DMS 273 (cell line): ENCODE measurements at regions not wholly inside any gene's neighbourhood (a gene's known extent, or its start where the extent isn't known, plus 50 kb on each side); places are given as distances from the start of the nearest gene placed in this dataset.

Experiments used
- DNase-seq: peaks from one replicate; lab custom pipeline; 2025; ENCODE audit not compliant: unreplicated experiment; lab: John Stamatoyannopoulos, UW

DNA sequence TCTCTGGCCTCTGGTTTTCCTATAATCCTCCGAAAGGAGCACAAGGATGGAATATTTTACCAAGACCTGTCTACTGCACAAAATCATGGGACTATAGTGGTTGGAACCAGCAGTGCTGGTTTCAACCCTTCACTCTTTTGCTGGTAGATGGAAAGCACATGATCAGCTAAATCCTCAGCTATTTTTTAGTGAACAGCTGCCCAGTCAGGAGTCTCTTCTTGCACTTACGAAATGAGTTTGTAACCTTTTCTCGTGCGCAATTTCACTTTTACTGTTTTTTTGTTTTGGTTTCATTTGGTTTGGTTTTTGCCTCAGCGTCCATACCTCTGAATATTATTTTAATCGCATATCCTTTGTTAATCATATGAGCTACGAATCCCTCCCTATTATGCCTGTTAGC lies 418.5 kb upstream of the CPEB2 start:
- no peak for DNase-seq

DNA sequence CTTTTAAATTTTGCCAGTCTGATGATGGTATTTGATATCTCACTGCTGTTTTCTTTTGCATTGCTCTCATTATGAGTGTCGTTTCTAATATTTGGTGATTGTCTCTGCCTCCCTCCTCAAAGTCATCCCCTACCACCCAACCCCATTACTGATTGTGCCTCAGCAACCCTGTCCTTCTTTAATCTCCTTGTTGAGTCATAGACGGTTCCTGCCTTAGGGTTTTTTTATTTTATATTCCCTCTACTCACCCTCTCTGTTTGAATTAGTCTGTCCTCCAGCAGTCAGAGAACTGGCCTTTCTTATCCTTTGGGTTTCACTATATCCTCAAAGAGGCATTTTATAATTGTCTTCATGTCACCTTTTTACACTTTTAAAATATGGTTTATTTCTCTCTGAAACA lies 409.3 kb upstream of the CPEB2 start:
- no peak for DNase-seq

DNA sequence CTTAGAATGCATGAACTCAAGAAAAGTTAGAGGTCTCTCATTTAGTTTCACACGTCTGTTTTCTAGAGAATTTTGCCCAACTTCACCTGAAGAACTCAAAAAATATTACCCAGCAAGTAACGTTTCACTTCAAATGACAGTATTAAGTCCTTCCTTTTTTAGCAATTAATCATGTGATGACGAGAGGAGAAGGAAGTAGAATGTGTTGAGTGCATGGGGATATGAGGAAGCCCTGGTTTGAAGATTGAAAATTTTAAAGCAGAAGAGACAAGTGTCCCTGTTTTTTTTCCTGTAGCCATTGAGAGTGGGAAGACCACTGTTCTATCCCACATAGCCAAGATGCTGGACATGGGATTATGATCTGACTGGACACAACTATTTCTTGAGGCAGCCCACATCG lies 406.3 kb upstream of the CPEB2 start:
- no peak for DNase-seq

DNA sequence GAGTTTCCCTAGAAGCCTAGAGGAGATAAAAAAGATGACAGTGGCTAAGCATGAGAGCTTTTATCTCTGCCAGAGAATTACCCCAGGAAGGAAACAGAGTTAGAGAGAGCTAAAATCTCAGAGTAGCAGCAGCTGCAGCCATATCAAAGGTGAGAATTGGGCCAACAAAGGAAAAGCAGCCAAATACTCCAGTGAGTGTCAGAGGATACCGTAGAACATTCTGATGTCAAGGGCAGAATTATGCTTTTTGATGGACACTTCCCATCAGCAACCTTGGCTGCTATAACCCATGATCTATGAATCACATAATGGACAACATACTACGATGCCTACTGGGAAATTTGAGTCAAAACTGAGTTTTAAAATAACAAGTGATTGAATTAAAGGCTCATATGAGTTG lies 405.8 kb upstream of the CPEB2 start:
- no peak for DNase-seq

DNA sequence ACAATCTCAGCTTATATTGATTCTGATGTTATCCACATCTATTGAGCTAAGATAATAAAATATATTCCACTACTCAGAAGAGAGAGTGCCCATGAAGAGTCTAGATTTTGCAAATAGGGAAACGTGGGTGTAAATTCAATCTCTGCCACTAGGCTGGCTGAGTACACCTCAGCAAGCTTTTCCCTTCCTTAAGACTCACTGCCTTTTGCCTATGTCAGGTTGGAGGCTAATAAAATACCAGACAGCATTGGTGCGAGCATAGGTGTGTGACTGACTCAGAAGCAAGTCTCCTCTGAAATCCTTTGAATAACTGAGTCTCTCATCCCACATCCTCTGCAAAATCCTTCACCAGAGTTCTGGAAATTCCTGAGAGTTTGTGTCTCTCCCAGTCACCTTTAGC lies 405.4 kb upstream of the CPEB2 start:
- DNase-seq: no peak

DNA sequence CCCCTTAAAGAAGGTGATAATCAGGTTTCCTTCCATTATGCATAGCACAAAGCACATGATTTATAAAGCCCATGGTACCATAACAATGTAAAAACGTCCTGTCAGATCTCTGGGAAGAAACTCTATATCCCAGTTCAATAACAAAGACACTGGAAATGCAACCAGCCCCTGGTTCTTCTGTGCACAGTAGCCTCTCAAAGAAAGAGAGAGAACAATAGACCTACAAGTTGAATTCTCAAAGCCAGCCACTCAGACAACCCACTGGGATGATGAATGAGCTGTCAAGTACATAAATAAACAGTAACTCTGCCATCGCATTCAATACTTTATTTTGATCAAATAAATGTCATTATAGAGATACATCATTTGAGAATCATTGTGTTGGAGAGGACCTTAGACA lies 400.1 kb upstream of the CPEB2 start:
- DNase-seq: no peak

DNA sequence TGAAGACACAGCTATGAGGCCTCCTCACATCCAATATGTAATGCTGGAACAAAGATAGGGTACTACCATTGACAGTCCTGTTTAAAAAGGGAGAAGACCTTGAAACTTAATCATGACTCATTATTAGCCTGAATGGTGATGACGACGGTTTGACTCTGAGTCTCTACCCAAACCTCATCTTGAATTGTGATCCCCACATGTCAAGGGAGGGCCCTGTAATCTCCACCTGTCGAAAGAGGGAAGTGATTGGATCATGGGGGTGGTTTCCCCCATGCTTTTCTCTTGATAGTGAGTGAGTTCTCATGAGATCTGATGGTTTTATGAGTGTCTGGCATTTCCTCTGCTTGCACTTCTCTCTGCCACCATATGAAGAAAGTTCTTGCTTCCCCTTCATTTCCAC lies 395.3 kb upstream of the CPEB2 start:
- no peak for DNase-seq

DNA sequence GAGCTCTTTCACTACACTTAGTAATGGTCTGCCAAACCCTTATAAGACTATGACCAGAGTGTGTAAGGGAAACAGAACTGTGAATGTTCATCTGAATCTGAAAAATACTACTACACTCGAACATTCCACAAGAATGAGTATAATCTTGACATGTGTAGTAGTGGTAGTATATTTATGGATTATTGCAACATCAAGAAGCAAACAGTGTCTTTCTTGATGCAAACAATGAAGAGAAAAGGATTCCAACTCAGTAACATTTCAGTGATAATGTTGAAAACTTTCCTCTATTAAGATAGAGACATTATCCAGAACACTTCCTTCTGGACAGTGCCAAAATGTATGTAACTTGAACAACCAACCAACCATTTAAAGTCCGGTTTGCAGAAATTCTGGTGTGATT lies 394.7 kb upstream of the CPEB2 start:
- no peak for DNase-seq

DNA sequence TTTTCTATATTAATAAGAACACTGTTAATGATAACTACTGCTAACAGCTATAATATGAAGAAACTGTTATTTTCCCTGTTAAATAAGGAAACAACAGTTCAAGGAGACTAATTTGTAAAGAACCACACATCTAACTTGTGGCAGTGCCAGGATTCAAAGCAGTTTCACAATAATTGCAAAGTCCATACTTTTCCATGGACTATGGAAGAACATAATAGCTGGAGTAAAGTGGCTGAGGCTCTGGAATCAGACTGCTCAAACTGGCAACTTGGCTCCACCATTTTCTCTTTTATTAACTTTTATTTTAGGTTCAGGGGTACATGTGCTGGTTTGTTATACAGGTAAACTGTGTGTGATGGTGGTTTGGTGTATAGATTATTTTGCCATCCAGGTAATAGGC lies 393.7 kb upstream of the CPEB2 start:
- DNase-seq: no peak

DNA sequence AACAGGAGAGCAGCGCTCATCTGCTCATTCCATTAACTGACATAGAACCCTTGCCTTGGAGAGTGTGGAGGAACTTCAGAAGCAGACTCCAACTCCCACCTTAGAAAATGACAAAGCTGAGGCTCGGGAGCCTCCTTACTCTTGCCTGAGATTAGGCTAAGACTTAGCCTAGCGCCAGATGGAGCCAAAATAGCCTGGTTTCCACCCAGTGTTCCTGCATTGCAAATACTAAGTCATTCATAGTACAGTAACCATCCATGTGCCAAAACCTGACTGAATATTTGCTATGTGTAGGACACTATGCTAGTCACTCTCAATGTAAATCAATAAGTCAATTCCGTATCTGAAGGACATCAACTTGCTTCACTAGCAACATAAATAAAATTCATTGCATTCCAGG lies 387.4 kb upstream of the CPEB2 start:
- no peak for DNase-seq

DNA sequence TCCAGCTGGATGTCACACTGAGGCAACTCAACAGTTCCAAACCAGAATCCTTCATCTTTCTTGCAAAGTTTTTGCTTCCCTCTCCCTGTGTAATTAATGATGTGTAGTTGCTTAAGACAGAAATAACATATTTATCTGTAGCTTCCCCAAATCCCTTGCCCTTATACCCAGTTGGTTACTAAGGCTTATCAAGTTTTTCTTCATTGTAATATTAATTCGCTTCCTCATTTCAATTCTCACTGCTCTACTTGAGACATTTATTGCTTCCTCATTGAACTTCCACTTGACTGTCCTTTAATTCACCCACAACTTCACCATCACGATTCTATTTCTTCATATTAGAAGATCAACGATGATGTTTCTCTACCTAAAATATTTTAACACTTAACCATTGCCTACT lies 386.6 kb upstream of the CPEB2 start:
- DNase-seq: no peak

DNA sequence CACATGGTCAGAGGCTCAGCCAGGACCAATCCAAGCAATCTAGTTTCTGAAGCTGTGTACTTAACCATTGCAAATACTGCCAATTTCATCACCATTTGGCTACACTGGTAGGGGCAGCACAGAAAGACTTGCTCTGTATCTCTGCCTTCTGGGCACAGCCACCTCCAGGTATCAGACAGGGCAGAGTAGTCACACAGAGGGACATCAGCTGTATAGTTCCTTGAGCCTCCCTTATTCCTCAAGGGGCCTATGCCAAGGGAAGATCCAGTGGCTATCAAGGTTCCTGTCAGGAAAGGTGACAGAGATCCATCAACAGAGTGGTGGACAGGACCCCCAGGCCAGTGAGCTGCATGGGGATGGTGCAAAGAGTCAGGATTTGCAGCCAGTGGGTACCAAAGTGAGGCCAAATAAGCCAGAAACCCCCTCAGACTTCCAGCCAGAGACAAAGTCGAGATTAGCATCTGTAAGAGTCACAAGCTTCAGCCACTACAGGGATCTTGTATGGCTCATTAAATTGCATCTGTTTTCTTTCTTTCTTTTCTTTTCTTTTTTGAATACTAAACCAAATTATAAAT lies 381.6 kb upstream of the CPEB2 start:
- DNase-seq: no peak

DNA sequence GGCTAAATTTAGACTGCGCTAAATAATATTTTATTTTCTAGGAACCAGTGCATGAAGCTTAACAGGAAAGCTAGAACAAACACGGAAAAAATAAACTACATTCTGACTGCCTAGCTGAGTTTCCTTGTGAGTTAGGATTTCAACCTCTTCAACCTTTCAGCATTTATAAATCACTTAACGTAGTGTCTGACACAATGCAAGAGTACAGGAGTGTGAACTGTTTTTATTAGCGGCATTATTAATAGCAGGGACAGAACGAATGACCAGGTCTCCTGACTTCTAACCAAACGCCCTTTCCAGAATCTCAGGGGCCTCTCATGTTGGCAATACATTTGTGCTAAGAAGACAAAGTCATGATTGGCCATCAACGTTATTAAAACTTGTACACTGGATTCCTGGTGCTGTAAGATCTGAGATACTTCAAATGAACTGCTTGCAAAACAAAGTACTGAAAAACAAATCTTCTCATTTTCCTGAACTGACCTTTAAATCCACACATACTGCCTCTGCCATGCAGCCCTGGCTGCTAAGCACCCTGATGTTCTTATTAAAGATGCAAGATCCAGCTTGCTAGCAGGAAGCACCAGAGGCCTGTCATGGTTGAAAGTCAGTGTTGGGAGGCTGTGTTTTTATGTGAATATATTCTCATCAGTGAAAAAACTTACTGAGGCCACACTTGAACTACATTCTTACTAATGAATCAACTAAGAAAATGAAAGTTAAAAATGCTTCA lies 380.4 kb upstream of the CPEB2 start:
- DNase-seq: no peak

DNA sequence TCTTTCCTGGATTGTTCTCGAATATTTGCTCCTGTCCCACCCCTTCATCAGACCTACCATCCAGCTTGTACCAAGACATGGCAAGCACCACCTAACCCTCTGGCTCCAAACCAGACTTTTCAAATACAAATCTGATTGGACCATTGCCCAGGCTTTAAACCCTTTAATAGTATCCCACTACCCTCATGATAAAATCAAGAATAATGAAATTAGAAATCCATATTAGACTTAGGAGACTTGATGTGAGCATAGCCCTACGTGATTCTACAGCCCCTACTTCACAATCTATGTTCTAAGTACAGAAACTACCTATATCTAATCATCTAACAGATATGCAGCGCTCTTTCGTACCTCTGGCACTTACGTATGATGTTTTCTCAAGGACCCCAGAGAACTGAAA lies 375.2 kb upstream of the CPEB2 start:
- no peak for DNase-seq

DNA sequence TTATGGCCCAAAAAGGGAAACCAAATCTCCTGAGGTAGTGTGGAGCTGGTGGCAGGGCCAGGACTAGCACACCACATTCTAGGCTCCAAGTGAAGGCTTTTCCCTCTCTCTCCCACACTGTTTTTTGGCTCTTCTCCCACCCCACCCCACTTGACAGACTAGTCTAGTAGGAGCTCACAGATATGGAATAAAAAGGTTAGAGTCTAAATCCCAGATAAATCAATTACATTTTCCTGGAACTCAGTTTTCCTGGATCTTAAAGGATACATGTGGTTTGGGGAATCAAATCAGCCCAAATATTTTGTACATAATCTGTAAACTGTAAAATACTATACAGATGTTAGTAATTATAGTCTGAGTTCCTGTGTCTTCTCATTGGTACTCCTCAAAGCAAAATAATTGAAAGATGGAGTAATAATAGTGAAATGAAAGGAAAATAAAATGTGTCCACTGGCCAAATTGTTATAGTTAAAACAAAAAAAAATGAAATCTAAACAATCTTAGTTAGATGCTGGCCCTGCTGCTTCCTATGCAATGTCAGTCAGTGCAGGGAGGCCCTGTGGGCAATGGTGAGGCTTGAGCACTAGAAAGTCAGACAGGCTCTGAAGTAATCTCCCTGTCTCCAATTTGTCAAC lies 370.4 kb upstream of the CPEB2 start:
- DNase-seq: no peak

DNA sequence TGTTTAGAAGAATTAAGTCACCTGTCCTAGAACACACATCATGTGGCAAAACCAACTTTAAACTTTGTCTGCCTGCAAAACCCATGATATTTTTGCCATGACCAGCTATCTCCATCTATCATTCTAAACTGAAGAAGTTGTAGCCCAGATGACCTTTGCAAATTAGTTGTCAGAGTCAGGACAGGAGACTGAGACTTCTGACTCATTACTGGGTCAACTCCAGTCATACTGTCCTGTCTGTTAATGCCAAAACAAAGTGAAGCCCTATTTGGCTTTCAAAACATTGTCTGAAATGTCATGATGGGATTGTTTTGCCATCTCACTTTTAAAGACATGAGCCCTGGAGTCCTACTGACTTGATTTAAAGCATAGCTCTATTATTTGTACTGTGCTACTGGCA lies 365.7 kb upstream of the CPEB2 start:
- DNase-seq: no peak

DNA sequence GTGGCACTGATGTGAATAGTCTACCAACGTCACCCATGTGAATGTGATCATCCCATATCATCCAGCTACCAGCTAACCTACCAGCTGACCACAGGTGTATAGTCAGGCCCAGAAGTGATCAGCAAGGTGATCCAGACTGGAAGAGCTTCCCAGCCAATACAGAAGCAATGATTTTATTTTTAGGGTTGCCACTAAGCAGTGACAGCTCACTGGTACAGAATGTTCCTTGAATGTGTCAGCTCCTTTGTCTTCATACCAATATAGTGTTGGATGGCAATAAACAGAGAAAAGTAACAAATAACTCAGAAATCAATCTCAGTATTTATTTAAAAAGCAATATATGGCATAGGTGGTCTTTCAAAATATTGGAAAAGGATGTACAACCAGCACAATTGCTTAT lies 361.8 kb upstream of the CPEB2 start:
- DNase-seq: no peak

DNA sequence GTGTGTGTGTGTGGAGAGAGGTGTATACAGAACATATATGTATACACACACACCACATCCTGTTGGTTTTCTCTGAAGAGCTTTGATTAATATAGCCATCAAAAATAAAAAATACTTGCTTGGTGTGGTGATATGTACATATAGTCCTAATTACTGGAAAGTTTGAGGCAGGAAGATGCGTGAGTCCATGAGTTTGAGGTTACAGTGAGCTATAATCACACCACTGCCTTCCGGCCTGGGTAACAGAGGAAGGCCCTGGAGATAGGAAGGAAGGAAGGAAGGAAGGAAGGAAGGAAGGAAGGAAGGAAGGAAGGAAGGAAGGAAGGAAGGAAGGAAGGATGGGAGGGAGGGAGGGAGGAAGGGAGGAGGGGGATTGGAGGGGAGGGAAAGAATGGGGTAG lies 360.4 kb upstream of the CPEB2 start:
- no peak for DNase-seq

DNA sequence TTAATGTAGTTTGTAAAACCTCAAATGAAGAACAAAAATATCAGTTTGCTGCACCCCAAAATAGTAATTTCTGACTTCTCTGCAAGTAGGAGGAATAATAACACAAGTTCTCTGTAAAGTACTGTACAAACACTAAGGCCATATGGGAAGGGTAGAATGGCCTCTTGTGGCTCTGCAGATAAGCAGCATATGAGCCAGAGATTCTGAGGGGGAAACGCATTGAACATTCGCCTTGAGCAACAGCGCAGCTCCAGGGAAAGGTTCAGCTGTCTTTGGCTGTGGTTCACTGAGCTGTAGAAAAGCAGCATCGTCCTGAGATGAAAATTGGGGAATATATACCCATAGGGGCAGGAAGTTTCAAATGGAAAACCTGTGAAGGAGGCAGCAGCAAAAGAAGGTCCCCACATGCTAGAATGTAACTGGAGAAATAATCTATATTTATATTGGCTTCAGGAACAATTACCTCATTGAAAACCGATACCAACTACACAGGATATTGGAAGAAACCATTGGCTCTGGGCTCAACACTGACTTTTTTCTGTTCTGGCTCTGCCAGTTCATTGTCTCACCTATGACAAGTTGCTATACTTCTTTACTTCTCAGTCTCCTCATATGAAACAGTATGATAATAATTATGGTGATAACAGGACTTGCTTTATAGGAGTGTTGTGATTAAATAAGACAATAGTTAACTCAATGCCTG lies 357.6 kb upstream of the CPEB2 start:
- DNase-seq: no peak

DNA sequence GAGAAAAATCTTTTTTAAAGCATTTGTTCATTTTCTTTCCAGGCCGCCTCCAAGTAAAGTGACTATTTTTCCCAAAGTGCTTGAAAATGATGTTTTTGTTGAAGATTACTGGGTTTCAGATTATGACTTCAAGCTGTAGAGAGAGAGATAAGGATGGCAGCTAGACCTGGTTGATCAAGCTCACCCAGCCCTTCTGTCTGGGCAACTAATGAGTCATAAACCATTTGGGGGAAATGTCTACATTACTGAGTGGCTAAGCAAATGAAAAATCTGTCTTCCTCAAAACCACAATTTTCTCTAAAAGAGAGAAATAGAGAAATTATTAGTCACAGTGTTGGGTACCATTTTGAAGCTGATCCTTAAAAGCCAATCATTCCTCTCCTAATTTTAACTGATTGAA lies 355.4 kb upstream of the CPEB2 start:
- DNase-seq: no peak

DNA sequence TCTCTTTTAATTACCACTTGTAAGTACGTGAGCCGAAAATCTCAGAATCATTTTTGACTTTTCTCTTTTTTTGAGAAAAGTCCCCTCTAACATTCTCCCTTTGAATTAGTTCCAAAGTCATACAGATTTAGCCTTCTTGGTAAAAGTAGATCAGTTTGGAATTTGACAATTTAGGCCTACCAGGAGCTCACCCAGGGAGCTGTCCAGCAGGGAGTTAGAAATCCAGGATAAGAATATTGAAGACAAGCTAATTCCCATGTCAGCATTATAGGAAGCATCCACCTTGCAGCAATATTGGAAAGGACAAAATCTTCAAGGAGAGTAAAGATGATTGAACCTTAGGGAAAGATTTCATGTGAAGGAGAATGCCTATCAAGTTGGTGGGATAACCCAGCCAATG lies 352.2 kb upstream of the CPEB2 start:
- DNase-seq: no peak

DNA sequence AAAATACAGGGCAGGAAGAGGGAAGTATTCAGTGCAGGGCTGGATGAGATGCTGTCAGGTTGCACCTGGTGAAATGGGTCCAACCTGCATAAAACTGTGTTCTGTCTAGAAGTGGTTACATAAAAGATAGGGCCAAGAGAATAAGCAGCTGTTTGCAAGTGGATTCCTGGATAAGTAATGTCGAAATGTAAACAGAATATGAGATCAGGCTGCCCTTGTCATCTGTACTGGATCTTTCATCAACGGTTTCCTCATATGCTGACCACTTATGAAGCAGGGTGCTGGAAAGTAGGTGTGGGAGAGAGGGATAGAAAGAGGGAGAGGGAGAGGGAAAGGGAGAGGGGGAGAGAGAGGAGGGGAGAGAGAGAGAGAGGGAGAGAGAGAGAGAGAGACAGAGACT lies 349.8 kb upstream of the CPEB2 start:
- no peak for DNase-seq
